HepG2 (cell line): ENCODE measurements at regions not wholly inside any gene's neighbourhood (a gene's known extent, or its start where the extent isn't known, plus 50 kb on each side); places are given as distances from the start of the nearest gene placed in this dataset.

Source experiments
- ATAC-seq: fragments of 200-7000 bp; cut with Tn5 transposase; 3 replicates; pipeline ENCODE4 v1.9.1; 2020; ENCODE audit warnings: mild to moderate bottlenecking, moderate library complexity
- BruUV-seq: library from RNA; stranded (reverse); fragments of 400-500 nt; replicated peaks from 2 replicates; lab custom pipeline; 2021; lab: Mats Ljungman, UMichigan
- CTCF ChIA-PET: fragments of 300-600 bp; formaldehyde crosslinking; extraction: SDS; loops from one replicate; lab custom pipeline; 2021; ENCODE audit warnings: low total read pairs, inconsistent platforms, low intra/inter-chr PET ratio; lab: Yijun Ruan, JAX
- POLR2A ChIA-PET: fragments of 350-600 bp; sonication (Branson Sonifier 250); formaldehyde crosslinking; loops from one replicate; lab custom pipeline; 2020; ENCODE audit warnings: antibody characterized with exemption, inconsistent platforms; lab: Yijun Ruan, JAX
- DNase-seq: peaks from one replicate; pipeline ENCODE4 v3.0.0-alpha.2; 2015; ENCODE audit warnings: low spot score
- FAIRE-seq: peaks from 3 replicates; lab custom pipeline; 2011; peaks lifted over from hg19 to GRCh38; lab: Jason Lieb, UNC
- H2AFZ ChIP-seq: one replicate; pipeline ENCODE4 v1.6.1; 2011; ENCODE audit warnings: low read length, inconsistent platforms
- H3K27ac ChIP-seq: fragments of 300-600 bp; 3 replicates; pipeline ENCODE4 v1.8.0; 2011; ENCODE audit warnings: mixed run types, mild to moderate bottlenecking, mixed read lengths, low read length, inconsistent platforms; ENCODE audit not compliant: insufficient read depth; ENCODE audit errors: extremely low read length
- H3K27me3 ChIP-seq, 2 experiments: fragments of 200-600 bp in 1 of 2; 2 replicates in 1 of 2; 3 replicates in 1 of 2; pipeline versions ENCODE4 v1.6.0 to v1.8.0; 2011; ENCODE audit warnings: low read length in 2 of 2, mild to moderate bottlenecking in 2 of 2, moderate library complexity in 2 of 2, inconsistent platforms in 1 of 2; ENCODE audit not compliant: insufficient read depth in 2 of 2, control insufficient read depth in 1 of 2
- H3K36me3 ChIP-seq, 2 experiments: fragments of 200-600 bp in 1 of 2; replicated peaks in 1 of 2; 2 replicates in 1 of 2; 3 replicates in 1 of 2; pipeline versions ENCODE4 v1.5.1 to v1.8.0; 2011; ENCODE audit warnings: low read length in 2 of 2, inconsistent platforms in 1 of 2; ENCODE audit not compliant: insufficient read depth in 2 of 2, control insufficient read depth in 1 of 2
- H3K4me1 ChIP-seq: 2 replicates; pipeline ENCODE4 v1.5.1; 2012; ENCODE audit warnings: low read length, inconsistent platforms; ENCODE audit not compliant: insufficient read depth
- H3K4me2 ChIP-seq: 2 replicates; pipeline ENCODE4 v1.6.0; 2011; ENCODE audit warnings: low read depth, low read length, inconsistent platforms
- H3K4me3 ChIP-seq, 3 experiments: fragments of 200-600 bp in 1 of 3; sonication (generic), shearing (Covaris generic) in 1 of 3; replicated peaks in 1 of 3; 2 replicates each; pipeline ENCODE4 v1.5.1; 2011 to 2016; ENCODE audit warnings: low read length in 3 of 3, inconsistent platforms in 2 of 3, low read depth in 2 of 3, mild to moderate bottlenecking in 2 of 3, control low read depth in 1 of 3, mixed read lengths in 1 of 3; ENCODE audit not compliant: insufficient read depth in 1 of 3
- H3K79me2 ChIP-seq: one replicate; pipeline ENCODE4 v1.6.1; 2011; ENCODE audit warnings: low read length, inconsistent platforms; ENCODE audit not compliant: insufficient read depth
- H3K9ac ChIP-seq: 2 replicates; pipeline ENCODE4 v1.6.0; 2011; ENCODE audit warnings: mild to moderate bottlenecking, low read depth, low read length, inconsistent platforms; ENCODE audit not compliant: insufficient read depth
- H3K9me3 ChIP-seq: 2 replicates; pipeline ENCODE4 v1.5.1; 2012; ENCODE audit warnings: mild to moderate bottlenecking, low read length
- H4K20me1 ChIP-seq: 2 replicates; pipeline ENCODE4 v1.6.0; 2011; ENCODE audit warnings: inconsistent platforms, mild to moderate bottlenecking, low read length, moderate library complexity; ENCODE audit not compliant: insufficient read depth
- AGO2 ChIP-seq: fragments of 200-400 bp; formaldehyde crosslinking; optimal IDR thresholded peaks from 2 replicates; pipeline ENCODE3; 2017; ENCODE audit warnings: mild to moderate bottlenecking, low read depth, low read length, moderate library complexity
- ATF2 ChIP-seq: sonication (generic); formaldehyde crosslinking; IDR thresholded peaks from 2 replicates; pipeline ENCODE4 v1.4.0; 2020; ENCODE audit warnings: missing genetic modification reagents
- HMGA1 ChIP-seq: sonication (generic); formaldehyde crosslinking; conservative IDR thresholded peaks from 2 replicates; pipeline ENCODE4 v1.4.0; 2020; ENCODE audit warnings: missing genetic modification reagents
- ZNF451 ChIP-seq: sonication (generic); formaldehyde crosslinking; IDR thresholded peaks from 2 replicates; pipeline ENCODE4 v1.5.0; 2020; ENCODE audit warnings: mild to moderate bottlenecking, missing genetic modification reagents
- ZNF704 ChIP-seq: sonication (generic); formaldehyde crosslinking; IDR thresholded peaks from 2 replicates; pipeline ENCODE4 v1.8.1; 2023; ENCODE audit warnings: mild to moderate bottlenecking, inconsistent platforms, moderate library complexity, missing genetic modification reagents, borderline replicate concordance
- WGBS: methylation state at CpG from one replicate; pipeline ENCODE4 v1.1.6; 2017; ENCODE audit warnings: low lambda C conversion rate; 5-methylcytosine and 5-hydroxymethylcytosine counted together
- in situ Hi-C: cut with HindIII; loops from 2 replicates; pipeline ENCODE4 v1.10.0; 2017; ENCODE audit warnings: low pct_unique_long_range_greater_than_20kb; ENCODE audit not compliant: extremely low pct_ligation_motif_present
- intact Hi-C: fragments of 100-400 bp; cut with micrococcal nuclease; formaldehyde crosslinking; loops from one replicate; pipeline ENCODE4 v1.10.0; 2022; ENCODE audit not compliant: unreplicated experiment

GRCh38 chr20:50333131-50333670 lies 142.6 kb downstream of the CEBPB start:
- intact Hi-C loops (loop anchor here (5.0 kb wide), 1 partner anchor 41 kb away; no protein-coding TSS in a partner anchor), in situ Hi-C loops (no loop called here)
- Histone ChIP-seq H3K9me3 (peaks cover 3% of the 10 kb centered on the region; the same call in 1 of the 2 replicates), H3K9ac (no peak overlapping the region), H3K79me2 (no peaks in the 10 kb centered on the region), H3K4me3 (no peak overlapping the region), H3K36me3 (no peaks in the 10 kb centered on the region), H2AFZ (no peak overlapping the region), H4K20me1 (no peaks in the 10 kb centered on the region), H3K4me2 (no peak overlapping the region), H3K27ac (no peak overlapping the region), H3K27me3 (peaks cover 0 to 15% of the 10 kb centered on the region in 2 experiments; a peak in 2 of 5 replicates), H3K4me1 (peaks cover 73% of the 10 kb centered on the region)
- no TSS peak for BruUV-seq
- POLR2A ChIA-PET: interaction anchor here (0.6 to 3.1 kb wide), 3 partner anchors 12 to 146 kb away, joined by 4 to 25 read pairs (median 7); no protein-coding TSS in a partner anchor
- CTCF ChIA-PET: no interaction called here
- no peak for FAIRE-seq
- 61% methylated on average over 6 of the region's 6 CpGs for WGBS
- ATAC-seq: no peak
- DNase-seq: no peak
- TF ChIP-seq AGO2: no peak
- no peak for TF ChIP-seq ATF2 (CRISPR knock-in tag)
- TF ChIP-seq ZNF704 (CRISPR knock-in tag): no peak
- TF ChIP-seq HMGA1 (CRISPR knock-in tag): no peak
- no peak for TF ChIP-seq ZNF451 (CRISPR knock-in tag)
